Fibroblast of lung (primary cell): ENCODE measurements at regions not wholly inside any gene's neighbourhood (a gene's known extent, or its start where the extent isn't known, plus 50 kb on each side); places are given as distances from the start of the nearest gene placed in this dataset.

Experiments
- CTCF ChIP-seq, 2 donors: IDR thresholded peaks in 1 of 2; conservative IDR thresholded peaks in 1 of 2; 1 replicate in 1 of 2; 2 replicates in 1 of 2; pipeline ENCODE4 v1.5.1; 2011 to 2012; ENCODE audit warnings: low read length in 2 of 2, control low read depth in 1 of 2, inconsistent platforms in 1 of 2, low read depth in 1 of 2, mild to moderate bottlenecking in 1 of 2
- EZH2 ChIP-seq: IDR thresholded peaks from 2 replicates; pipeline ENCODE4 v1.5.1; 2012; ENCODE audit warnings: low read length, control low read depth, mild to moderate bottlenecking; ENCODE audit errors: missing control alignments

DNA sequence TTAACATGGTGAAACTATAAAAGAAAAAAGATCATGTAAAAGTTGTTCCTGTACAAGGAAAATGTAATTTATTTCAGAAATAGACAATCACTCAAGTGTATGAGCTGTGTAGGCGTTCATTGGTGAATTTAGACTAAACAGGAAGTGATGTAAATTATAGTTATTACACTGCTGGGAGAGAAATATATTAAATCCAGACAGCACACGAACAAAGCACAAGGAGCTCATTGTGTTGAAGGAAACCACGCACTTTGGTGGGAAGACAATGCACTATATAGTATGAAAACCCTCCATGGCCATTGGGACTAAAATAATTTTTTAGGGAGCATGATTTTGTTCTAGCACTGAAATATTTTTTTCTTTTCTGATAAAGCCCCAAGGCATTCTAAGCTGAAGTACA, 450.5 kb downstream of the KLF12 start:
- TF ChIP-seq CTCF (conservative IDR thresholded peaks at IDR 0.05 in 1 of 2, IDR thresholded peaks at IDR 0.05 in 1 of 2; ENCODE audit: low read depth in 1 of 2, low read length in 2 of 2), result no peak
- no peak for TF ChIP-seq EZH2
